Mucosa of descending colon (tissue), 3 donors: ENCODE measurements at regions not wholly inside any gene's neighbourhood (a gene's known extent, or its start where the extent isn't known, plus 50 kb on each side); places are given as distances from the start of the nearest gene placed in this dataset.
"Not testable (repeated sequence)": the region's sequence is repeated elsewhere in the genome, so short reads cannot be mapped to it uniquely, and the experiment has no call there.

Experiments used
- ATAC-seq: fragments of 200-7000 bp; cut with Tn5 transposase; one replicate; pipeline ENCODE4 v1.9.1; 2020; ENCODE audit warnings: mild to moderate bottlenecking, moderate library complexity
- DNase-seq, 3 donors: peaks; one replicate each; pipeline ENCODE4 v3.0.0-alpha.2; 2020
- H3K36me3 ChIP-seq: fragments of 200-600 bp; one replicate; pipeline ENCODE4 v1.8.0; 2021; ENCODE audit warnings: low read depth, mild to moderate bottlenecking
- H3K4me1 ChIP-seq: fragments of 200-600 bp; one replicate; pipeline ENCODE4 v1.8.0; 2021; ENCODE audit warnings: low read depth, mild to moderate bottlenecking
- H3K4me3 ChIP-seq: fragments of 200-600 bp; one replicate; pipeline ENCODE4 v1.8.0; 2021; ENCODE audit warnings: mild to moderate bottlenecking
- H3K9me3 ChIP-seq: fragments of 200-600 bp; one replicate; pipeline ENCODE4 v1.8.0; 2021; ENCODE audit warnings: mild to moderate bottlenecking
- intact Hi-C, 2 donors: fragments of 100-400 bp; cut with DNase I in 1 of 2; cut with micrococcal nuclease in 1 of 2; formaldehyde crosslinking; loops; one replicate each; pipeline versions ENCODE4 v1.11.0 to v1.11.1; 2022; cut with DNase I, micrococcal nuclease
- TF ChIP-seq, protein P1 (sequence below): fragments of 200-600 bp; IDR thresholded peaks from one replicate; pipeline ENCODE4 v1.8.0; 2022; ENCODE audit warnings: antibody characterized with exemption, mild to moderate bottlenecking
- donor health status: DM: no; HTN: no; CAD: no; lungs with moderate emphysema.
- donor health status: DM: no; HTN: no; CAD: no.
- donor health status: DM: no; HTN: yes; CAD: no.

- intact Hi-C loops: no loop called here
- TF ChIP-seq, protein P1, sequence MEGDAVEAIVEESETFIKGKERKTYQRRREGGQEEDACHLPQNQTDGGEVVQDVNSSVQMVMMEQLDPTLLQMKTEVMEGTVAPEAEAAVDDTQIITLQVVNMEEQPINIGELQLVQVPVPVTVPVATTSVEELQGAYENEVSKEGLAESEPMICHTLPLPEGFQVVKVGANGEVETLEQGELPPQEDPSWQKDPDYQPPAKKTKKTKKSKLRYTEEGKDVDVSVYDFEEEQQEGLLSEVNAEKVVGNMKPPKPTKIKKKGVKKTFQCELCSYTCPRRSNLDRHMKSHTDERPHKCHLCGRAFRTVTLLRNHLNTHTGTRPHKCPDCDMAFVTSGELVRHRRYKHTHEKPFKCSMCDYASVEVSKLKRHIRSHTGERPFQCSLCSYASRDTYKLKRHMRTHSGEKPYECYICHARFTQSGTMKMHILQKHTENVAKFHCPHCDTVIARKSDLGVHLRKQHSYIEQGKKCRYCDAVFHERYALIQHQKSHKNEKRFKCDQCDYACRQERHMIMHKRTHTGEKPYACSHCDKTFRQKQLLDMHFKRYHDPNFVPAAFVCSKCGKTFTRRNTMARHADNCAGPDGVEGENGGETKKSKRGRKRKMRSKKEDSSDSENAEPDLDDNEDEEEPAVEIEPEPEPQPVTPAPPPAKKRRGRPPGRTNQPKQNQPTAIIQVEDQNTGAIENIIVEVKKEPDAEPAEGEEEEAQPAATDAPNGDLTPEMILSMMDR: no peak
- H3K36me3 ChIP-seq: no peaks in the 10 kb centered on the region
- no peaks in the 10 kb centered on the region for H3K4me1 ChIP-seq
- no peak overlapping the region for H3K4me3 ChIP-seq
- DNase-seq (no peak), ATAC-seq (no peak)
- no peaks in the 10 kb centered on the region for H3K9me3 ChIP-seq
These were observed 220.1 kb upstream of the TMEFF2 start for GRCh38 chr2:192414794-192415193.

GRCh38 chr2:192413812-192414681, 219.3 kb upstream of the TMEFF2 start:
- TF ChIP-seq, protein P1: no peak
- H3K9me3 ChIP-seq: no peaks in the 10 kb centered on the region
- H3K4me1 ChIP-seq: no peaks in the 10 kb centered on the region
- H3K4me3 ChIP-seq: no peak overlapping the region
- no peaks in the 10 kb centered on the region for H3K36me3 ChIP-seq
- ATAC-seq (no peak), DNase-seq (peak in 1 of 3 donors; percentile 26)
- intact Hi-C loops: no loop called here

DNA sequence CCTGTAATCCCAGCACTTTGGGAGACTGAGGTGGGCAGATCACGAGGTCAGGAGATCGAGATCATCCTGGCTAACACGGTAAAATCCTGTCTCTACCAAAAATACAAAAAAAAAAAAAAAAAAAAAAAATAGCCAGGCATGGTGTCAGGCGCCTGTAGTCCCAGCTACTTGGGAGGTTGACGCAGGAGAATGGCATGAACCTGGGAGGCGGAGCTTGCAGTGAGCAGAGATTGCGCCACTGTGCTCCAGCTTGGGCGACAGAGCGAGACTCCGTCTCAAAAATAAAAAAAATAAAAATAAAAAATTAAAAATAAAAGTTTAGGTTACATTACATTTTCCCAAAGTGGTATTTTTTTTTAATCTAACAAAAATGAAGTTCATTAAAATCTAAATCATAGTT, 218.1 kb upstream of the TMEFF2 start:
- H3K9me3 ChIP-seq, H3K36me3 ChIP-seq, DNase-seq, ATAC-seq, H3K4me3 ChIP-seq, intact Hi-C loops, H3K4me1 ChIP-seq: not testable (repeated sequence)

GRCh38 chr2:192412394-192412793, 217.7 kb upstream of the TMEFF2 start:
- no peak for DNase-seq
- H3K9me3 ChIP-seq: no peaks in the 10 kb centered on the region
- H3K4me1 ChIP-seq: no peaks in the 10 kb centered on the region
- intact Hi-C loops: no loop called here
- no peak for ATAC-seq
- no peak overlapping the region for H3K4me3 ChIP-seq
- TF ChIP-seq, protein P1: no peak
- H3K36me3 ChIP-seq: no peaks in the 10 kb centered on the region

DNA sequence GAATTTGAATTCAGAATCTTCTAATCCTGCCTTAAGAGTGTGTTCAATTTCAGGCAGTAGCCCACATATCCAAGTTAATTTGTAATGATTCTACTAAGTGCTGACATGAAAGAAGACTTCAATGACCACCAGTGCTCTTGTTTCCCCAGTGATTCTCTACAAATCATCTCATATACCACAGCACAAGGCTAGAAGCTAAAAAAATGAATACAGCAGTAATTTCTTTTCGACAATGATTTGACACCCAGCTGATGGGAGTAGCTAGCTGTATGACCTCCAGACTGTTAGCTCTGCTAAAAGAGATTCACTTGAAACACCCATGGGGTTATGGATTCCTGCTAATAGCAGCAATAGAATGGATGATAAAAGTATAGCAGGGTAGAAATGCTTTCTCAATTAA, 217.0 kb upstream of the TMEFF2 start:
- no peaks in the 10 kb centered on the region for H3K36me3 ChIP-seq
- H3K9me3 ChIP-seq: no peaks in the 10 kb centered on the region
- intact Hi-C loops: no loop called here
- H3K4me1 ChIP-seq: no peaks in the 10 kb centered on the region
- H3K4me3 ChIP-seq: no peak overlapping the region
- TF ChIP-seq, protein P1: no peak
- no peak for DNase-seq
- no peak for ATAC-seq

DNA sequence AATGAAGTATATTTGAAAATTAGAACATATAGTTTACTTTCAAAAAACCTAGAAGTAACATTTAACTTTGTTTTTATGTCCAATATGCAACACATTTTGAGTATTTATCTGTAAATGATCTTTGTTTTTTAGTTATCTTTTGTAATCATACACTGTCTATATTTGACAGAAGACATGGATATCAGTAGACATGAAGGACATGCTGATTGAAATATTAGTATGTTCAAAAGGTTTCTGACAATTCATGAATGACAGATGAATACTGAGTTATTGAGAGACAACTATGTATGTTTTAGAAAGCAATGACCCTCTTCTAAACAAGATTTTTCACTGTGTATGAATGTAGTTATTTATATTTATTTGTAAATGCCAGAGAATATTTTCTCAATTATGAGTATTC, 215.6 kb upstream of the TMEFF2 start:
- intact Hi-C loops: no loop called here
- DNase-seq: no peak
- Histone ChIP-seq H3K4me1 (no peaks in the 10 kb centered on the region), H3K36me3 (no peaks in the 10 kb centered on the region), H3K4me3 (no peak overlapping the region), H3K9me3 (no peaks in the 10 kb centered on the region)
- no peak for ATAC-seq
- TF ChIP-seq, protein P1: no peak
